Adrenal gland (tissue), 5 donors: ENCODE measurements at regions not wholly inside any gene's neighbourhood (a gene's known extent, or its start where the extent isn't known, plus 50 kb on each side); places are given as distances from the start of the nearest gene placed in this dataset.

ENCODE experiments used
- CTCF ChIP-seq, 6 experiments: fragments of 450-650 bp in 4 of 6; fragments of 200-600 bp in 2 of 6; sonication (generic) in 1 of 6; IDR thresholded peaks; 1 replicate in 5 of 6; 2 replicates in 1 of 6; pipeline versions ENCODE4 v1.5.1 to v1.8.0; 2016 to 2021; ENCODE audit warnings: antibody characterized with exemption in 6 of 6, mild to moderate bottlenecking in 2 of 6, moderate library complexity in 1 of 6
- POLR2A ChIP-seq, 2 donors: fragments of 450-650 bp; IDR thresholded peaks; one replicate each; pipeline ENCODE4 v1.6.1; 2017; ENCODE audit warnings: antibody characterized with exemption in 2 of 2, mild to moderate bottlenecking in 2 of 2, moderate library complexity in 1 of 2
- donor health status: DM: no; HTN: no; CAD: no.

GRCh38 chr15:39247574-39247973 lies 333.3 kb upstream of the THBS1 start:
- TF ChIP-seq CTCF (IDR thresholded peaks at IDR 0.05) (no peak), POLR2A (IDR thresholded peaks at IDR 0.05) (no peak)
